Fibroblast of lung (primary cell): ENCODE measurements at regions not wholly inside any gene's neighbourhood (a gene's known extent, or its start where the extent isn't known, plus 50 kb on each side); places are given as distances from the start of the nearest gene placed in this dataset.

Source experiments
- DNase-seq, 2 donors: peaks; one replicate each; pipeline versions ENCODE4 v3.0.0 to v3.0.0-alpha.2; 2010; ENCODE audit warnings: low read depth in 2 of 2
- H2AFZ ChIP-seq: 2 replicates; pipeline ENCODE4 v1.5.1; 2012; ENCODE audit warnings: low read length, control low read depth, inconsistent platforms
- H3K27ac ChIP-seq: 2 replicates; pipeline ENCODE4 v1.5.1; 2011; ENCODE audit warnings: low read length, control low read depth; ENCODE audit not compliant: insufficient read depth
- H3K27me3 ChIP-seq: 2 replicates; pipeline ENCODE4 v1.5.1; 2011; ENCODE audit warnings: mild to moderate bottlenecking, low read length; ENCODE audit not compliant: control insufficient read depth, insufficient read depth
- H3K36me3 ChIP-seq: 2 replicates; pipeline ENCODE4 v1.5.1; 2011; ENCODE audit warnings: low read length; ENCODE audit not compliant: control insufficient read depth, insufficient read depth
- H3K4me1 ChIP-seq: 2 replicates; pipeline ENCODE4 v1.5.1; 2011; ENCODE audit warnings: low read length; ENCODE audit not compliant: control insufficient read depth, insufficient read depth; ENCODE audit errors: extremely low read depth
- H3K4me2 ChIP-seq: 2 replicates; pipeline ENCODE4 v1.5.1; 2011; ENCODE audit warnings: low read length, control low read depth; ENCODE audit not compliant: insufficient read depth; ENCODE audit errors: extremely low read depth
- H3K4me3 ChIP-seq, 4 experiments: fragments of 200-600 bp in 1 of 4; sonication (generic) in 1 of 4; replicated peaks in 1 of 4; 2 replicates each; pipeline ENCODE4 v1.5.1; 2011 to 2016; ENCODE audit warnings: low read length in 4 of 4, low read depth in 3 of 4, mild to moderate bottlenecking in 3 of 4, control low read depth in 2 of 4, inconsistent platforms in 1 of 4, mixed read lengths in 1 of 4; ENCODE audit not compliant: insufficient read depth in 1 of 4; ENCODE audit errors: control extremely low read depth in 1 of 4
- H3K79me2 ChIP-seq: 2 replicates; pipeline ENCODE4 v1.5.1; 2012; ENCODE audit warnings: mild to moderate bottlenecking, low read length, inconsistent platforms; ENCODE audit not compliant: control insufficient read depth, insufficient read depth
- H3K9ac ChIP-seq: 2 replicates; pipeline ENCODE4 v1.5.1; 2011; ENCODE audit warnings: mild to moderate bottlenecking, low read length, control low read depth; ENCODE audit not compliant: insufficient read depth
- H3K9me3 ChIP-seq: 2 replicates; pipeline ENCODE4 v1.5.1; 2012; ENCODE audit warnings: low read depth, low read length; ENCODE audit not compliant: control insufficient read depth, insufficient read depth
- H4K20me1 ChIP-seq: 2 replicates; pipeline ENCODE4 v1.5.1; 2011; ENCODE audit warnings: low read length; ENCODE audit not compliant: control insufficient read depth, insufficient read depth; ENCODE audit errors: extremely low read depth
- CTCF ChIP-seq, 2 donors: IDR thresholded peaks in 1 of 2; conservative IDR thresholded peaks in 1 of 2; 1 replicate in 1 of 2; 2 replicates in 1 of 2; pipeline ENCODE4 v1.5.1; 2011 to 2012; ENCODE audit warnings: low read length in 2 of 2, control low read depth in 1 of 2, inconsistent platforms in 1 of 2, low read depth in 1 of 2, mild to moderate bottlenecking in 1 of 2
- EZH2 ChIP-seq: IDR thresholded peaks from 2 replicates; pipeline ENCODE4 v1.5.1; 2012; ENCODE audit warnings: low read length, control low read depth, mild to moderate bottlenecking; ENCODE audit errors: missing control alignments

- Histone ChIP-seq H3K27ac (no peak overlapping the region), H3K4me1 (no peaks in the 10 kb centered on the region), H3K79me2 (no peaks in the 10 kb centered on the region), H3K4me2 (no peak overlapping the region), H3K36me3 (no peaks in the 10 kb centered on the region), H3K9ac (no peak overlapping the region), H4K20me1 (no peaks in the 10 kb centered on the region), H3K9me3 (no peaks in the 10 kb centered on the region), H3K27me3 (no peaks in the 10 kb centered on the region), H2AFZ (no peak overlapping the region), H3K4me3 (no peak overlapping the region)
- TF ChIP-seq CTCF (conservative IDR thresholded peaks at IDR 0.05 in 1 of 2, IDR thresholded peaks at IDR 0.05 in 1 of 2; ENCODE audit: low read depth in 1 of 2, low read length in 2 of 2), result no peak
- TF ChIP-seq EZH2, result no peak
- DNase-seq, result no peak
Measured at GRCh38 chr4:163863082-163863481, 368.6 kb downstream of the TMA16 start.

- H3K9ac ChIP-seq, result no peak overlapping the region
- no peaks in the 10 kb centered on the region for H3K9me3 ChIP-seq
- no peak overlapping the region for H3K4me3 ChIP-seq
- no peak overlapping the region for H3K27ac ChIP-seq
- no peak overlapping the region for H3K4me2 ChIP-seq
- DNase-seq, result no peak
- no peaks in the 10 kb centered on the region for H4K20me1 ChIP-seq
- H2AFZ ChIP-seq, result no peak overlapping the region
- H3K4me1 ChIP-seq, result no peaks in the 10 kb centered on the region
- H3K36me3 ChIP-seq, result no peaks in the 10 kb centered on the region
- no peaks in the 10 kb centered on the region for H3K27me3 ChIP-seq
- H3K79me2 ChIP-seq, result no peaks in the 10 kb centered on the region
- TF ChIP-seq CTCF (conservative IDR thresholded peaks at IDR 0.05 in 1 of 2, IDR thresholded peaks at IDR 0.05 in 1 of 2; ENCODE audit: low read depth in 1 of 2, low read length in 2 of 2), result no peak
- TF ChIP-seq EZH2, result no peak
Measured at GRCh38 chr4:163865010-163865409, 370.5 kb downstream of the TMA16 start.

- H3K4me3 ChIP-seq, result peak overlapping the region in 1 of 4 experiments; percentile 10
- no peak overlapping the region for H3K27ac ChIP-seq
- H3K9ac ChIP-seq, result no peak overlapping the region
- no peak overlapping the region for H3K4me2 ChIP-seq
- no peaks in the 10 kb centered on the region for H3K9me3 ChIP-seq
- H2AFZ ChIP-seq, result no peak overlapping the region
- H3K4me1 ChIP-seq, result no peaks in the 10 kb centered on the region
- TF ChIP-seq CTCF (conservative IDR thresholded peaks at IDR 0.05 in 1 of 2, IDR thresholded peaks at IDR 0.05 in 1 of 2; ENCODE audit: low read depth in 1 of 2, low read length in 2 of 2), result no peak
- DNase-seq, result peak; percentile 76 to 88
- no peaks in the 10 kb centered on the region for H3K36me3 ChIP-seq
- H4K20me1 ChIP-seq, result no peaks in the 10 kb centered on the region
- no peaks in the 10 kb centered on the region for H3K79me2 ChIP-seq
- H3K27me3 ChIP-seq, result no peaks in the 10 kb centered on the region
Measured at GRCh38 chr4:163866728-163867315, 372.3 kb downstream of the TMA16 start.
